HS-5 (cell line): ENCODE measurements at regions not wholly inside any gene's neighbourhood (a gene's known extent, or its start where the extent isn't known, plus 50 kb on each side); places are given as distances from the start of the nearest gene placed in this dataset.

Experiments used
- DNase-seq: peaks from one replicate; pipeline ENCODE4 v3.0.0-alpha.2; 2012; ENCODE audit warnings: low read depth

- DNase-seq, result no peak
Observed at GRCh38 chr2:129753261-129753660, 226.2 kb upstream of the RAB6C start.

DNA sequence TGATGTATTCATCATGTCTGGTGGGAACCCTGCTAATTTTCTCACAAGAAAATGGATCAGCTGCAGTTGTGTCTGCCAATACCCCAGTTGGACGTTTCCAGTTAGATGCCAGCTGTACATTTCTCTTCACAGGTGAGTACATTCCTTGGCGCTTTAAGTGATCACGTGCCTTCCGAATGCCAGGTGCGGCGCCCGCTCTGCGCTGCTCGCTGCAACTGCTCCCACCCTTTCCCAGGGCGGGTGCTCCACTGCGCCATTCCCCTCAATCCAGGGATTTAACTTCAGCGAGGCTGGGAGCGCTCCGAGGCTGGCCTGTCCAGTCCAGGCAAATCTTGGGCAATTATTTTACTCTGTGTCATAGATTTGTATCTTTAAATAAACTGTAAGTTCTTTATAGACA lies 225.0 kb upstream of the RAB6C start:
- DNase-seq, result no peak

GRCh38 chr2:129754831-129755230 lies 224.6 kb upstream of the RAB6C start:
- no peak for DNase-seq

GRCh38 chr2:129755786-129756185 lies 223.7 kb upstream of the RAB6C start:
- no peak for DNase-seq

- no peak for DNase-seq
Observed at GRCh38 chr2:129756276-129756675, 223.2 kb upstream of the RAB6C start.

DNA sequence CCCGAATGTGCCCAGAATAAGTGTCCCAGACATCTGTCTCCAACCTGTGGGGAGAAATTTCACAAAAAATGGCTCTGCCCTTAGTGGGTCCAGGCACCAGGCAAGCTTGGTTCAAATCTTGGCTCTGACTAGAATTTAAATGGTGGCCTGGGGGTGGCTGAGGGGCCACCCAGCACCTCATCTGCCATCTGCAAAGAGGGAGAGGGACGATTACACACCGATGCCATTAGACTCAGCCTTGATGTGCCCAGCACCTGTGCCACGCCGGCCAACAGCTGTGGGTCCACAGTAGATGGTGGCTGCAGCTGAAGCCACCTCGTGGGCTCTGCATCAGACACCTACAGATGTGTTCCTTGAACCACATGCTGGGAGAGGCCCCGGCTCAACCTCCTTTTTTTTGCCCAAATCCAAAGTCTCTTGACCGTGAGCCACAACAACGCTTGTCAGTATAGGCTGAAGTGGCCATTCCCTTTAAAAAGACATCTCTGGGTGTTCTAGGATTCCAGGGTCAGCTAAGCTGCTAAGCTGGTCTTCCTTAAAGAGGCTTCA lies 222.0 kb upstream of the RAB6C start:
- DNase-seq, result no peak

GRCh38 chr2:129757915-129758783 lies 221.3 kb upstream of the RAB6C start:
- no peak for DNase-seq

DNA sequence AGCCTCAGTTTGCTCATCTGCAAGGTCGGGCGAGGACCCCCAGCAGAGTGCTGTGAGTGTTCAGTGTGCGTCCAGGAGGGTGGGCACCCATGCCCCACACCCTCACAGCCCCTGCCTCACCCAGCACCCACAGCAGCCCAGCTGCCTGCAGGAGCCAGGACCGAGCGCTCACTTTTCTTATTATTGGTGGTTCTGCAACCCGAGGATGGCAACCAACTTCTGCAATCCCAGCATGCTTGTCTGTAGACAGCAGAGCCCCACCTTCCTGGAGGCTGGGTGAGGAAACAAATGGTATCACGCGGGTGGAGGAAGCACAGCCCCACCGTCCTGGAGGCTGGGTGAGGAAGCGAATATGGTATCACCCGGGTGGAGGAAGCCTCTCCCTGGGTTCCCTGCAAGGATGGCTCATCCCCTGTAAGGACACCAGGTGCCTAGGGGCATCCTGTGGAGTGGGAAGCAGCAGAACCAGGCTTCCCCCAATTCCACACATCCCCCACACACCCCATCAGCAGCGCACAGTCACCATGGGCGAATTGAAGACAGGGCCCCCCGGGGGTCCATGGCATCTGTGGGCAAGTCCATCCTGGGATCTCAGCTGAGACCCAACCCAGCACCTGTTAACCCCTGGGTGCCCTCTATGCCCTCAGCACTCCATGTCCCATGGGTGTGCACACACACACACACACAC lies 220.5 kb upstream of the RAB6C start:
- DNase-seq, result no peak

- DNase-seq, result no peak
Observed at GRCh38 chr2:129759472-129760010, 219.9 kb upstream of the RAB6C start.

DNA sequence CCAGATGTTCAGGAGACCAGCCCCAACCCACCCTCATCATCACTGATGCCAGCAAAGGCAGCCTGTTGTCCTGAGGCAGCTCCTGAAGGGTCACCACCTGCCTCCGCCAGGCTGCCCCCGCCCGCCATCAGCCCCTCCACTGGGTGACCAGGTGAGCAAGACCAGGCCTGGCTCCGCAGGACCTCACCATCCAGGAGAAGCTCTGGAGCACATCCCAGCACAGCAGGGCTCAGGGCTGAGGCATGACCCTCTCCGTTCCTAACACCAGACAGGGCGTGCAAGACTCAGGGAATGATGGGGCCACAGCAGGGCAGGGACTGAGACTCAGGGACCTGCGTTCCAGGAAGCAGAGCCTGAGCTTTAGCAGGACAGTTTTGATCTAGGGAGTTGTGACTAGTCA lies 218.8 kb upstream of the RAB6C start:
- DNase-seq, result no peak

DNA sequence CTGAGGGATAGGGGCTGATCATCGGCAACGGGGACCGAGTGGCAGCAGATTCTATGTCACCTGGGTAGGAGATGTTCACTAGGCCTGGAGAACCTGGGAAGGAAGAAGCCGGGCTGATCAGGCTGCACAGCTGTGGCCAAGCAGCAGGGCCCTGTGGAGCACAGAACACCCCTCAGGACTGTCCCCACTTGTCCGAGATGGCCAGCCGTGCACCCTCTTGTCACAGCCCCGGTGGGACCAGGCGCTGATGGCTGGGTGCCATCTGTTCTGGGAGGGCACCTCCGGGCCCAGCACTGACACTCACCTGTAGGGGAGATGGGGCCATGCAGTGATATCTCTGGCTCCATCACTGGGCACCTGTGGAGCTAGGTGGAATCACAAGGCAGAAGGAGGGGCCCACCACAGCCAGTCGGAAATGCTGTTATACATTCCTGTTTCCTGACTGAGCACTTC lies 217.9 kb upstream of the RAB6C start:
- no peak for DNase-seq

DNA sequence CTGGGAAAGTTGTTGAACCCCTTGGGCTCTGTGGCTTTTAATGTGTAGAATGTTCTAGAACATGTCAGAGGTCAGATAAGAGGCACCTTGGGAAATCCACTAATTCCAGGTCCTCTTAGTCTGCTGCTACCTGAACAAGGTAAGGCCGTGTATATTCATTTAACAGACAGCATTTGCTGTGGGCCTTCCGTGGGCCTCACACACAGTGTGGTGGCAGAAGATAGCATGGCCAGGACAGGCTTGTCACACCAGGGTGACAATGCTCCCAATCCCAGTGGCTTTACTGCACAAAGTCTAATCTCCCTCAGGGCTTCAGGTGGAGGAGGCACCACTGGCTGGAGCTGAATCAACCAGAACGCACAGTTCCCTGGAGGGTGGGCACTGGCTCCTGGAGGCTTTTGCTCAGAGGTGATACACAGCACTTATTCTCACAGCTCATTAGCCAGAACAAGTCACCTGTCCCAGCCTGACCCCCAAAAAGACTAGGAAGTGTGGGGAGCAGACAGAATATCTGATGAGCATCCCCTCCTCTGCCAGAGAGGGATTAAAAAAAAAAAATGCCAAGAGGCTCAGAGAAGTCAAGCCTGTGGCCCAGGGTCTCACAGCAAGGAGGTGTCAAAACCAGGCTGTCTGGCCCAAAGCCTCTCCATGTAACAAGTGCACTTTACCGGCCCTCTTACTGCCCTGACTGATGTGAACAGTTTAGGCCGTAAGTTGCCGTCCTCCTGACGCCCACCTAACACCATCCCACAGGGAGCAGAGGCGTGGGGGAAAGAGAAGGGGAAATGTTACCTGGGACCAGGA lies 216.9 kb upstream of the RAB6C start:
- DNase-seq, result no peak

DNA sequence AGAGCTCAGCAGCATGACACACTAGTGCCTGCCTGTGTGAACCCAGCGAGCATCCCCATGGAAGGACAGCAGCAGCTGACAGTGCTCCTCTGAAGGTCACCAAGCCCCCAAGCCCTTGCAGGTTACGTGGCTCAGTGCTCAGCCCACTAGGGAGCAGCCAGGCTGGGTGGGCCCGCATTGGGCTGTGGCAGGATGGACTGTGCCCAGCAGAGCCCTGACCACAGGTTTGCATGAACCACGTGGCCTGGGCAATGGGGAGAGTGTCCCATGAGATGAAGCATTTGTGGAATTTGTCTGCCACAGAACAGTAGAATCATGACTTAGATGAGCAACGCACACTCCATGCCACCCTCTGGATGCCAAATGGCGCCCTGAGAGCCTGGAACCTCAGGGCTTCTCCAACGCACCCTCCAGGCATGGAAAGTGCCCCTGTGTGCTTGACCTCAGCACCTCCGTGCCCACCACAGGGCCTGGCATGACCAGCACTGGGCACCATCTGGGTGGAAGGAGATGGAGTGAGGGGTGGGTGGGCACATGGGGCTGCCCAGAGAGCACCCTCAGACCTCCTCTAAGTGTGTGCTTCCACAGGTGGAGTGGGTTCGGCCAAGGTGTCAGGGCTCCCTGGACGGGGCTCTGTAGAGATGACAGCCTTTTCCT lies 216.1 kb upstream of the RAB6C start:
- no peak for DNase-seq

DNA sequence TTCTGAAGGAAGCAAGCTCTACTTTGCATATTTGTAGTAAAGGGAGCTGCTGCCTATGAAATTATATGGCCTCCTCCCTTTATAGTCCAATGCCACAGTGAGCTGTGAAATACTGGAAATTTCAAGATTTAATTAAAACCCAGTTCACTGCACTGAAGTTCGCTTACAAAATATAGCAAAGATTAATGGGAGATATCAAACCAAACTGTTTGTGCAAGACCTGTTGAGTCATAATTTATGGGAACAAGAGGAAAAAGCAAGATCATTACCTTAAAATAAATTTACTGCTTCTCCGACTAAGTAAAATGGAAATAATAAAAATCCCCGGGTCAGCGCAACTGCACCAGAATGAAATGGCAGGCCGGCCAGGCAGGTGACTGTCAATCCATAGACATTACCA lies 215.5 kb upstream of the RAB6C start:
- no peak for DNase-seq

DNA sequence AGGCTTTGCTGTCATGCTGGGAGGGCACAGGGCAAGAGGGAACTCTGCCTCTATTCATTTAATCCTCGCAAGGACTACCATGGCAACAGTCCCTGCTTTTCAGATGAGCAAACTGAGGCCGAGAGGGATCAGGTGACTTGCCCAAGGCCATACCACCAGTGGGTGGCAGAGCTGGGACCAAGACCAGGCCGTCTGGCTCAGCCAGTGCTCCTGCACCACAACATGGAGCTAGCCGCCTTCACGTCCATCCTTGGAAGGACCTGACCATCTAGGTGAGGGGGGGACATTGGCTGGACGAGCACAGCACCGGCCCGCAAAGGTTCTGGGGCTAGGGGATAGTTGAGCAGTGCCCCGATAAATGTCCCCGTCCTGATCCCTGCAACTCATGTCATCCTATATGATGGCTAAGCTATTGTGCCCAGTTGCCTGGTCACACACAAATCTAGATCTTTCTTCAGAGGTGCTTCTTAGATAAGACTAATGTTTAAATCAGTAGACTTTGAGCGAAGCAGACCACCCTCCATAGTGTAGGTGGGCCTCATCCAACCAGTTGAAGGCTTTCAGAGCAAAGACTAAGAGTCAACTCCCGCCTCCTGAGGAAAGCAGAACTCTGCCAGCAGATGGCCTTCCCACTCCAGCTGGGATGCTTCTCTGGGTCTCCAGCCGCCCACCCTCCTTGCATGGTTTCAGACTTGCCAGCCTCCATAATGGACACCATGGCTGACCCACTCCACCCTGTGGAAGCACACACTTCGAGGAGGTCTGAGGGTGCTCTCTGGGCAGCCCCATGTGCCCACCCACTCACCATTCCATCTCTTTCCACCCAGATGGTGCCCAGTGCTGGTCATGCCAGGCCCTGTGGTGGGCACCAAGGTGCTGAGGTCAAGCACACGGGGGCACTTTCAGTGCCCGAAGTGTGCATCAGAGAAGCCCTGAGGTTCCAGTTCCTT lies 214.8 kb upstream of the RAB6C start:
- DNase-seq, result no peak

DNA sequence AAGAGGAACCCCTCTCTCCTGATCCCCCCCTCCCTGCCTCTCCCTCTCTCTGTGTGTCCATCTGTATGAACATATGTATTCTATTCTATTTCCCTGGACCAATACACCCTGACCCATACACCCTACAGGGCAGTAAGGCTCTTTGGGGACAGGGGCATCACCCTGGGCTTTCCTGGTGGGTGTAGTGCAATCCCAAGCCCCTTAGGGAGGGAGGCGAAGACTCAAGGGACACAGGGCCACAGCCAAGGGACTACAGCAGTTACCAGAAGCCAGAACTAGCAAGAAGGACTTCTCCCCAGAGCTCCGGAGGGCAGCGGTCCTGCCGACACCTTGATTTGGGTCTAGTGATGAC lies 214.2 kb upstream of the RAB6C start:
- DNase-seq, result no peak

GRCh38 chr2:129765678-129766351 lies 213.7 kb upstream of the RAB6C start:
- DNase-seq, result no peak

GRCh38 chr2:129766374-129766993 lies 213.0 kb upstream of the RAB6C start:
- DNase-seq, result no peak

DNA sequence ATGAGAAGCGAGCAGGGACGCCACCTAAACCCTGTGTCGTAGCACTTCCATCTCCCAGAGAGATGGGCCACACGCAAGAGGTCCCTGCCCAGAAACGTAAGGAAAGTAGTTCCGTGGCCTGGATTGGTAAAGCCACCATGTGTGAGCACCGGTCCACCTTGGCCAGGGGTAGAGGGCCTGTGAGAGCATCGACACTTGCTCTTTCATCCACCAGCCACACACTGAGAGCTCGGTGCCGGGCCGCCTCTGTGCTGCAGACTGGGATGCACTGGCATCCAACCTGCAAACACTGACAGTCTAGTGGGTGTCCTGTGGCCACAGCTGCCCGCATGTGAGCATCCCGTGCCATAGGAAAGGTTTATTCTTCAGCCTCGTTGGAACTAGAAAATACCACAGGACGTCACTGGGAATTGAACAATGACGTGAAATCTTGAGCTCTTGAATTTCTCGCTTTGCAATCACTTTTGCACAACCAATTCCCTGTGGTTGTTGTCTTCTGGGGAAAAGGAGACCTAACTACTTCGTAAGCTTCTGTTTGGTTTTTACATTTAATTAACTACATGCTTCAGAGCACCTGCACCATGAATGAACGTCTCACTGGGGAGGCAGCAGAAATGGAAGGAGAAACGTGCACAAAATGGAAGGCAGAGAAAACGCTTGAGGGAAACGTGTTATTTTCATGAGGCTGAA lies 212.0 kb upstream of the RAB6C start:
- DNase-seq, result no peak
